A673 (cell line): ENCODE measurements at regions not wholly inside any gene's neighbourhood (a gene's known extent, or its start where the extent isn't known, plus 50 kb on each side); places are given as distances from the start of the nearest gene placed in this dataset.

Experiments
- BruUV-seq: library from RNA; stranded (reverse); fragments of 400-500 nt; replicated peaks from 2 replicates; lab custom pipeline; 2021; lab: Mats Ljungman, UMichigan
- CTCF ChIA-PET: fragments of 300-600 bp; sonication (Branson Sonifier 250); formaldehyde crosslinking; loops from one replicate; lab custom pipeline; 2022; ENCODE audit warnings: antibody characterized with exemption; lab: Charles Lee
- POLR2A ChIA-PET: fragments of 300-600 bp; sonication (Branson Sonifier 250); formaldehyde crosslinking; loops from one replicate; lab custom pipeline; 2022; ENCODE audit warnings: antibody characterized with exemption; ENCODE audit not compliant: low non-redundant PET; lab: Charles Lee
- DNase-seq: peaks from one replicate; pipeline ENCODE4 v3.0.0-alpha.2; 2015; ENCODE audit warnings: low spot score
- H3K27ac ChIP-seq: fragments of 200-600 bp; sonication (generic); 2 replicates; pipeline ENCODE4 v1.5.1; 2016; ENCODE audit warnings: mixed run types, low read depth, mild to moderate bottlenecking, mixed read lengths, antibody characterized with exemption, low read length; ENCODE audit not compliant: poor library complexity, severe bottlenecking
- H3K27me3 ChIP-seq: fragments of 200-600 bp; sonication (generic); replicated peaks from 2 replicates; pipeline ENCODE4 v1.6.1; 2017; ENCODE audit warnings: mixed run types, low read depth, mild to moderate bottlenecking, mixed read lengths, antibody characterized with exemption, low read length; ENCODE audit not compliant: insufficient read depth, poor library complexity
- H3K36me3 ChIP-seq: fragments of 200-600 bp; sonication (generic); 2 replicates; pipeline ENCODE4 v1.6.1; 2016; ENCODE audit warnings: mixed run types, mild to moderate bottlenecking, mixed read lengths, antibody characterized with exemption, low read length; ENCODE audit not compliant: insufficient read depth, poor library complexity, severe bottlenecking
- H3K4me1 ChIP-seq: fragments of 200-600 bp; sonication (generic); 2 replicates; pipeline ENCODE4 v1.6.1; 2017; ENCODE audit warnings: mixed run types, mild to moderate bottlenecking, mixed read lengths, antibody characterized with exemption, low read length; ENCODE audit not compliant: insufficient read depth, poor library complexity, severe bottlenecking
- H3K4me3 ChIP-seq: fragments of 200-600 bp; sonication (generic); 2 replicates; pipeline ENCODE4 v1.5.1; 2016; ENCODE audit warnings: low read depth, mixed run types, mild to moderate bottlenecking, mixed read lengths, low read length; ENCODE audit not compliant: poor library complexity, severe bottlenecking
- H3K9me3 ChIP-seq: fragments of 200-600 bp; sonication (generic); 2 replicates; pipeline ENCODE4 v1.6.1; 2016; ENCODE audit warnings: mixed run types, low read depth, mild to moderate bottlenecking, mixed read lengths, antibody characterized with exemption, low read length; ENCODE audit not compliant: poor library complexity, severe bottlenecking
- EZH2 ChIP-seq: fragments of 200-600 bp; sonication (generic); IDR thresholded peaks from 2 replicates; pipeline ENCODE4 v1.6.1; 2017; ENCODE audit warnings: borderline replicate concordance, low read depth, mild to moderate bottlenecking, mixed read lengths, antibody characterized with exemption, low read length; ENCODE audit not compliant: poor library complexity, severe bottlenecking
- intact Hi-C: fragments of 100-400 bp; cut with micrococcal nuclease; formaldehyde crosslinking; loops from one replicate; pipeline ENCODE4 v1.10.0; 2022; ENCODE audit not compliant: unreplicated experiment
- TF ChIP-seq, protein P1 (sequence below): fragments of 300-800, 200-600 bp; sonication (generic); conservative IDR thresholded peaks from 2 replicates; pipeline ENCODE4 v1.5.1; 2017; ENCODE audit warnings: low read depth, mild to moderate bottlenecking, antibody characterized with exemption, low read length, moderate library complexity, mixed read lengths

DNA sequence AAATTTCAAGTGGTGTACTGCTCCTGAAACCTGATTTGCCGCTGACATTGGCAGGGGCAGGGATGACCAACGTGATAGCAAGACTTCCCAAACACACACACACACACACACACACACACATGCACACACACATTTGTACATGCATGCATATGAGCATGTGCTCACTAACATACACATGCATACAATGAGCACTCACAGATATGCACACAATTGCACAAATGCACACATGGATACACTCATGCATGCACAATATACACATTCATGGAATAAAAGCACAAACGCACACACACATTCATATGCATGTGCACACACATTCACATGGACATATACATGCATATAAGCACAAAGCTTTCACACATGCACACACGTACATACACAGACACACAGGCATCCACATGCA, 181.2 kb upstream of the ZNF618 start:
- intact Hi-C loops: loop anchor here (5.0 kb wide), 1 partner anchor 337 kb away; no protein-coding TSS in a partner anchor
- no peak for DNase-seq
- H3K27me3 ChIP-seq: no peaks in the 10 kb centered on the region
- TF ChIP-seq, protein P1, sequence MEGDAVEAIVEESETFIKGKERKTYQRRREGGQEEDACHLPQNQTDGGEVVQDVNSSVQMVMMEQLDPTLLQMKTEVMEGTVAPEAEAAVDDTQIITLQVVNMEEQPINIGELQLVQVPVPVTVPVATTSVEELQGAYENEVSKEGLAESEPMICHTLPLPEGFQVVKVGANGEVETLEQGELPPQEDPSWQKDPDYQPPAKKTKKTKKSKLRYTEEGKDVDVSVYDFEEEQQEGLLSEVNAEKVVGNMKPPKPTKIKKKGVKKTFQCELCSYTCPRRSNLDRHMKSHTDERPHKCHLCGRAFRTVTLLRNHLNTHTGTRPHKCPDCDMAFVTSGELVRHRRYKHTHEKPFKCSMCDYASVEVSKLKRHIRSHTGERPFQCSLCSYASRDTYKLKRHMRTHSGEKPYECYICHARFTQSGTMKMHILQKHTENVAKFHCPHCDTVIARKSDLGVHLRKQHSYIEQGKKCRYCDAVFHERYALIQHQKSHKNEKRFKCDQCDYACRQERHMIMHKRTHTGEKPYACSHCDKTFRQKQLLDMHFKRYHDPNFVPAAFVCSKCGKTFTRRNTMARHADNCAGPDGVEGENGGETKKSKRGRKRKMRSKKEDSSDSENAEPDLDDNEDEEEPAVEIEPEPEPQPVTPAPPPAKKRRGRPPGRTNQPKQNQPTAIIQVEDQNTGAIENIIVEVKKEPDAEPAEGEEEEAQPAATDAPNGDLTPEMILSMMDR: no peak
- TF ChIP-seq EZH2: no peak
- H3K36me3 ChIP-seq: no peaks in the 10 kb centered on the region
- CTCF ChIA-PET: no interaction called here
- no peak overlapping the region for H3K27ac ChIP-seq
- POLR2A ChIA-PET: no interaction called here
- H3K4me1 ChIP-seq: no peaks in the 10 kb centered on the region
- no peak overlapping the region for H3K4me3 ChIP-seq
- no TSS peak for BruUV-seq
- no peaks in the 10 kb centered on the region for H3K9me3 ChIP-seq

DNA sequence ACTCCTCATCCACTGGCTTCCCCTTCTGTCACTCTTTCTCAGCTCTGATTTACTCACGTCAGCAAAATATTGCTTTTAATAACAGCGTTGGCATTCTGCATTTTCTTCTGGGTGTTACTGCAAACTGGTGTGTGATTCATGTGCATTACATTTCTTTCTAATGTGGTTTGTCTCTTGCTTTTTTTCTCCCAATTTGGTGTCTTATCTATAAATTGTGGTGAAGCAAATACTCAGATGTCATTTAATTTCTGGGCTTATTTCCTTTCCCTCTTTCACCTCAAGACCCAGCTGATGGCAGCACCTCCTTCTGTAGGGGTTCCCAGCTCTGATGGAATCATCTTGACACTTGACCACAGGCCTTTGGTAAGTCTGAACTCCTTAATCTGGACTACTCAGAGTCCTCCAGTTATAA, 180.7 kb upstream of the ZNF618 start:
- no TSS peak for BruUV-seq
- Histone ChIP-seq H3K27me3 (no peaks in the 10 kb centered on the region), H3K4me1 (no peaks in the 10 kb centered on the region), H3K9me3 (no peaks in the 10 kb centered on the region), H3K4me3 (no peak overlapping the region), H3K36me3 (no peaks in the 10 kb centered on the region), H3K27ac (no peak overlapping the region)
- DNase-seq: no peak
- ChIA-PET POLR2A (no interaction called here), CTCF (no interaction called here)
- TF ChIP-seq, protein P1: no peak
- no peak for TF ChIP-seq EZH2
- intact Hi-C loops: no loop called here

DNA sequence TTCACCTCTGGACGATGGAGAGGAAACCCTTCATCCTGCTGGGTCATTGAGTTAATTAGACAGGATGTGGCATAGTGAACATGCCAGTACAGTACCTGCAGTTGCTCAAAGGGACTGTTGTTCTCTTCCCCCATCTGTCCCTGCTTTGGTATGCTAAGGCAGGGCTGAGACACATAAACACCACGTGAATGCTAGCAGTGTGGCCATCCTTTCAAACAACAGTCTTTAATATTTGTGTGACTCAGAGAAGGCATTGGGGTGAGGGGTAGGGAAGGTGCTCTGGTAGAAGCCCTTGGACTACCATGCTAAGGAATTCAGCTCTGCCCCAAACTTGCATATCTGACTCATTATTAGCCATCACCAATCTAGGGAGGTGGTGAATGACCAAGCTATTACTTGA, 180.2 kb upstream of the ZNF618 start:
- CTCF ChIA-PET: no interaction called here
- Histone ChIP-seq H3K27ac (no peak overlapping the region), H3K4me1 (no peaks in the 10 kb centered on the region), H3K36me3 (no peaks in the 10 kb centered on the region), H3K9me3 (no peaks in the 10 kb centered on the region), H3K27me3 (no peaks in the 10 kb centered on the region), H3K4me3 (no peak overlapping the region)
- TF ChIP-seq, protein P1: no peak
- no peak for TF ChIP-seq EZH2
- POLR2A ChIA-PET: no interaction called here
- no peak for DNase-seq
- BruUV-seq: no TSS peak
- intact Hi-C loops: no loop called here
